Fibroblast of skin of scalp (primary cell): ENCODE measurements at regions not wholly inside any gene's neighbourhood (a gene's known extent, or its start where the extent isn't known, plus 50 kb on each side); places are given as distances from the start of the nearest gene placed in this dataset.
"Not testable (repeated sequence)": the region's sequence is repeated elsewhere in the genome, so short reads cannot be mapped to it uniquely, and the experiment has no call there.

Experiments
- DNase-seq: peaks from one replicate; pipeline ENCODE4 v3.0.0-alpha.2; 2013

DNA sequence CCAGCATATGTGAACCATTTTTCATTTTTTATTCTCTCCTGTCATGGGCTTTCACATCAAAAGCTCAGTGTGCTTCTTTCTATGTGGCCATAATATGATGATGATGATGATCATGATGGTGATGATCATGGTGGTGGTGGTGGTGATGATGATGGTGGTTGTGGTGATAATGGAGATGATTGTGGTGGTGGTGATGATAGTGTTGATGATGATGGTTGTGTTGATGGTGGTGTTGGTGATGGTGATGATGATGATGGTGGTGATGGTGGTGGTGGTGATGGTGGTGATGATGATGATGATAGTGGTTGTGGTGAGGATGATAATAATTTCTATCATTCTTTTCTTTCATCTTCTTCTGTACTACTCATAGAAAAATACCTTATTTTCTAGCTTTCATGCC lies 413.1 kb upstream of the VSTM2A start:
- DNase-seq, result no peak

- no peak for DNase-seq
Measured at GRCh38 chr7:54141576-54141975, 400.6 kb upstream of the VSTM2A start.

GRCh38 chr7:54145716-54146115 lies 396.5 kb upstream of the VSTM2A start:
- no peak for DNase-seq

- DNase-seq, result no peak
Measured at GRCh38 chr7:54153462-54153861, 388.7 kb upstream of the VSTM2A start.

DNA sequence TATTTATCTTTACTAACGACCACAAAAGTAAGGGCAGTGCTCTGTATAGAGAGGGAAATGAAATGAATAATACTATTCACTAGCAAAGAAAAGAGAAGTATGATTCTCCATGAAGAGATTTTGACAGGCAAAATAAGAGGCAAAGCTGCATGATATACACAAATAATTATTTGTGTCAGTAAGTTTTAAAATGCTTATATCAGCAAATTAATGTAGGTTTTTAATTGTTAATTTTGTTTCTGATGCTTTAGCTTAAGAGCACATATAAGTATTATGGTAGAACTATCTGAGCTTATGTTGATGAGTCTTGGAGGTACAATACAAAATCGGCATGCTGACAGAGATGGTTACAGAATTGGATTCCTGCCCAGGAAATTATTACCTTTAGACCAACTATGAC lies 383.1 kb upstream of the VSTM2A start:
- DNase-seq, result no peak

- DNase-seq, result no peak
Measured at GRCh38 chr7:54161621-54162020, 380.6 kb upstream of the VSTM2A start.

DNA sequence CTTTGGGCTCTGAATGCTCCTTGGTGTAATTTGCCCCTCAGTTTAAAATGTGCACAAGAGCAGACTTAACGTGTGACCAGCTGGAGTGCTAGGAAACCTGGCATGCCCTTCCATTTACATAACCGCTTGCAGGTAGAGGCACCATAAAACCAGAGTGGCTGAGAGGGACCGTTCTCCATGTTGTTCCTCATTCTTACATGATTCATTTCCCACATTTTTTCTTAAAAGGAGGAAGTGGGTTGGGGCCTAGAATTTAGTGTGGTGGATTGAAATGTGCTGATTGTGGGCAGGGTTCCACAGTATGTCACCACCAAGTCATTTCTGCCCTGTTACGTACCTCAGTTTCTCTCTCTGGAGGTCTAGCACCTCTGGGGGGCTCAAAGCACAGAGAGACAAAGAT lies 375.8 kb upstream of the VSTM2A start:
- no peak for DNase-seq

DNA sequence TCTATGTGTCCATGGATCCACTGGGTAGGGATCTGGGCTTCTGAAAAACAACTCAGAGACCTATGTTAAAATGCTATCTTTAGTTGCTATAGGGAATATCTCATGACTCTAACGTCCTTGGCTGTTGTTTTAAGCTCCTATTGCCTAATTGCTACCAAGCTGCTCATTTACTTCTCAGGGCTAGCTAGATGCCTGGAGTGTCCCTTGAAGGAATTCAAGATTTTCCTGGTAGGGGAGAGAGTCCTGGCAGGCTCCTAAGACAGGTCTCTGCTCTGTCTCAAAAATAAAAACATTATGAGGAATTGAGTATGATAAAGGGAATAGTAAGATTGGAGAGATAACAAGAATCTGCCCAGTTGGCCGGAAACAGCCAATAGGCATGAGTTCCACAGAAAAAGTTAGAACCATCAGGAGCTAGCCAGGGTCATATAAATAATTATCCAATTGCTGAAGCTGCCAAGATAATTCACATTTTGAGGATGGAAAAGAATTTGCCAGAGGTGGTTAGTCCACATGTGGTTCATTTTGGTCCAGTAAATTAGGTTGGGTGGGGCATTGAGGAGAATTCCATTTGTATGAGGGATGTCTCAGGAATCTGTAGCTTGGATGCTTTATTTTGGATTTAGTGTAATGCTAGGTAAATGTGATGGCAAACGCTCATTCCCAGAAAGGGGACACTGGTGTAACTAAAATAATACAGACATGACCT lies 362.7 kb upstream of the VSTM2A start:
- DNase-seq, result no peak

DNA sequence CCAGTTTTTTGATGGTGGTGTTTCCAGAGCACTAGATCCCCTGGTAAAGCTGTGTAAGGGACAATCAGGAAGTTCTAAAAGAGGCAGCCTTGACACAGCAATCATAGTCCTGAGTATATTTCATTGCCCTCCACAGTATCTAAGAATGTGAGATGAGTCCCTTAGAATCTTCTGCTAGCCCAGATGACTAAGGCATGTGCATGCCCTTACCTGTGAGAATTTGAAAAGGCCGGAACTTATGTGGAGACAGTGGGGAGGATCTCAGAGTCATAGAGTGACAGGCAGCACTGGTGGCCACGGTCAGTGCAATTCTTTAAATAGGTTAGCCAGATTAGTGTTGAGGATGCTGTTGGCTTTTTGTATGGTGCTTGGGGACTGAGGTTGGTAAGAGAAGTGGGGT lies 361.4 kb upstream of the VSTM2A start:
- DNase-seq, result no peak

- no peak for DNase-seq
Measured at GRCh38 chr7:54183055-54183454, 359.1 kb upstream of the VSTM2A start.

- no peak for DNase-seq
Measured at GRCh38 chr7:54186336-54186735, 355.8 kb upstream of the VSTM2A start.

- DNase-seq, result no peak
Measured at GRCh38 chr7:54187886-54188685, 354.1 kb upstream of the VSTM2A start.

GRCh38 chr7:54188843-54189242 lies 353.3 kb upstream of the VSTM2A start:
- DNase-seq, result no peak

DNA sequence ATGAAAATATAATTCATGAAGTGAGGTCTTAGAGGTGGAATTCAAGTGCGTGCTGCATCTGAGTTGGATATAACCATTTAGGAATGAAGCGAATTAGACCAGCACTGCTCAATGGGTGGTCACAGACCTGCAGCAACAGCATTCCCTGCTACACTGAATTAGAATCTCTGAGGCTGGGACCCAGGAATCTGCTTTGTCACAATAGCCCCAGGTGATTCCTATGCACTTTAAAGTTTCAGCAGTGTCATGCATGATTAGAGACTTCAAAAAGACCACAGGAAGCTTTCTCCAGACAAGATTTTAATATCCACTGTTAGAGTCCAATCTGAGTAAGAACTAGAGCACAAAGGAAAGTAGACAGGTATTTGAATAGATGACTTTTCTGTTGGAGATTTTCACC lies 352.8 kb upstream of the VSTM2A start:
- no peak for DNase-seq

DNA sequence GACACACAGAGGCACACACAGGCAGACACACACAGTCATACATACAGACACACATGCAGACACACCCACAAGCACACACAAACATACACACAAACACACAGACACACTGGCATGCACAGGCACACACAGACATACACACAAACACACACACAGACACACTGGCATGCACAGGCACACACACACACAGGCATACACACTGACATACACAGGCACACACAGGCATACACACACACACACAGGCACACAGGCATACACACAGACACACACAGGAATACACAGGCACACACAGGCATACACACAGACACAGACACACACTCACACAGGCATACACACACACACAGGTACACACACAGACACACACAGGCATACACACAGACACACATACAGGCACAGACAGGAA lies 340.7 kb upstream of the VSTM2A start:
- no peak for DNase-seq

DNA sequence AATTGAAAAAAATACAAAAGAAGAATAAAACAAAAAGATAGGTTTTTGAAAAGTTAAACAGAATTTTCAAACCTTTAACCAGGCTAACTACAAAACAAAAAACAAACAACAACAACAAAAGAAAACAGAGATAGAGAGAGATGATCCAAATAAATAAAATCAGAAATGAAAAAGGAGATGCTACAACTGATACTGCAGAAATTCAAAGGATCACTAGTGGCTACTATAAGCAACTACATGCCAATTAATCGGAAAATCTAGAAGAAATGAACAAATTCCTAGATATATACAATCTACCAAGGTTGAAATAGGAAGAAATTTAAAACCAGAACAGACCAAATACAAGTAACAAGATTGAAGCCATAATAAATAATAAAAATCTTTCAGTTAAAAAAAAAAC lies 326.8 kb upstream of the VSTM2A start:
- no peak for DNase-seq

DNA sequence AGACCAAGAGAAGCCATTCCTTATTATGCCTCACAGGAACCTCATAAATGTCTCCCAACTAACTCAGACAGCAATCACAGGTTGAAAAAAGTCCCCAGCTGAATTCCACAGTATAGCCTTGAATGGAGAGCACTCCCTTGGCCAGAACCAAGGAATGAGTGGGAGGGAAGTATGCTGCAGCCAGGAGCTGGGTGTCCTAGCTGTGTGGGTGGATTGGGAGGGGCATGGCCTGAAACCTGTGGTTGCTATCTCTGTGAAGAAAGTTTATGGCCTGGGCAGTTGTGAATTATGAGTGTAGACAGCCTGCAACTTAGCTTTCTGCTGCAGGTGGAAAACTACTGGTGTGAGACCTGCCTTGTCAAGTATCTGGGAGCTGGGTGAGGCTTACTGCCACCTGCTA lies 316.1 kb upstream of the VSTM2A start:
- DNase-seq, result not testable (repeated sequence)

DNA sequence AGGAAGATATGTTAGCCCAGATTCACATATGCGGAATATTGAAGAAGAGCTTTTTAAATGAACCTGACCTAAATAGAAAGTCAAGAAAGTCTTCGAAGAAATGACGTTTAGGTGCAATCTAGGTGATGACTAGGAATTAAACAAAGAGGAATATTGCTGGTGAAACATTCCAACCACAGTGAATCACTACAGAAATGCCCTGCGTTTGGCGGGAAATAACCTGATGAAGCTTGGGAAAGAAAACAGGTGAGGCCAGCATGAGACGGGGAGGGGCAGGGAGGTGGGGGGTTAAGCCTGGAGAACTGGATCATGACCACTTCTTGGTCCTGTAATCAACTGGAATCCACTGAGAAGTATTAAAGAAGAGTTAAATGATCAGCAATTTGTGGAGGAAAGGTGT lies 299.4 kb upstream of the VSTM2A start:
- DNase-seq, result no peak

GRCh38 chr7:54245020-54245419 lies 297.2 kb upstream of the VSTM2A start:
- DNase-seq, result no peak

- no peak for DNase-seq
Measured at GRCh38 chr7:54249686-54250085, 292.5 kb upstream of the VSTM2A start.

- no peak for DNase-seq
Measured at GRCh38 chr7:54252256-54253035, 289.7 kb upstream of the VSTM2A start.

- no peak for DNase-seq
Measured at GRCh38 chr7:54253036-54253373, 289.2 kb upstream of the VSTM2A start.

DNA sequence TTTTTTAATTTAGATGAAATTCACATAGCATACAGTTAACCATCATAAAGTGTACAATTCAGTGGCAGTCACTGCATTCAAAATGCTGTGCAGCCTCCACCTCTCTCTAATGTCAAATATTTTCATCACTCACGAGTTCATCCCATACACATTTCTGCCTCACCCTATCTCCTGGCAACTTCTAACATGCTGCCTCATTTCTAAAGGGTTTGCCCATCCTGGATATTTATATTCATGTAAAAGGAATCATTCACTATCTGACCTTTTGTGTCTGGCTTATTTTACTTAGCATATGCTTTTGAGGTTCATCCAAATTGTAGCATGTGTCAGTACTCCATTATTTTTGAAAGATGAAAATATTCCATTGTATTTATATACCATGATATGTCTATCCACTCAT lies 286.9 kb upstream of the VSTM2A start:
- DNase-seq, result no peak

GRCh38 chr7:54259185-54259584 lies 283.0 kb upstream of the VSTM2A start:
- no peak for DNase-seq
